ENCODE measurements at regions not wholly inside any gene's neighbourhood (a gene's known extent, or its start where the extent isn't known, plus 50 kb on each side); places are given as distances from the start of the nearest gene placed in this dataset.

- H3K27ac ChIP-seq, result no peak overlapping the region
- H3K9me3 ChIP-seq, result no peaks in the 10 kb centered on the region
- no peaks in the 10 kb centered on the region for H3K4me1 ChIP-seq
- intact Hi-C loops (cut with DNase I), result no loop called here
- H3K27me3 ChIP-seq, result no peaks in the 10 kb centered on the region
- H3K4me3 ChIP-seq (replicated peaks in 1 of 3), result no peak overlapping the region
- no peak for DNase-seq
- no peaks in the 10 kb centered on the region for H3K36me3 ChIP-seq
- TF ChIP-seq CTCF (IDR thresholded peaks at IDR 0.05) (no peak), POLR2A (IDR thresholded peaks at IDR 0.05) (no peak)
- 82 to 86% methylated on average over 3 of the region's 3 CpGs for WGBS, 2 donors
Observed at GRCh38 chr7:81030472-81030871, 111.6 kb upstream of the SEMA3C start.

GRCh38 chr7:81029511-81029910 lies 110.7 kb upstream of the SEMA3C start:
- Histone ChIP-seq H3K27ac (no peak overlapping the region), H3K4me1 (no peaks in the 10 kb centered on the region), H3K4me3 (replicated peaks in 1 of 3) (no peak overlapping the region), H3K27me3 (no peaks in the 10 kb centered on the region), H3K36me3 (no peaks in the 10 kb centered on the region), H3K9me3 (no peaks in the 10 kb centered on the region)
- 90 to 93% methylated on average over 3 of the region's 3 CpGs for WGBS, 2 donors
- no peak for DNase-seq
- intact Hi-C loops (cut with DNase I), result no loop called here
- no peak for TF ChIP-seq CTCF (IDR thresholded peaks at IDR 0.05)
- TF ChIP-seq POLR2A (IDR thresholded peaks at IDR 0.05), result no peak

GRCh38 chr7:81025360-81025759 lies 106.5 kb upstream of the SEMA3C start:
- Histone ChIP-seq H3K27me3 (no peaks in the 10 kb centered on the region), H3K36me3 (no peaks in the 10 kb centered on the region), H3K4me3 (replicated peaks in 1 of 3) (no peak overlapping the region), H3K4me1 (no peaks in the 10 kb centered on the region), H3K9me3 (no peaks in the 10 kb centered on the region), H3K27ac (no peak overlapping the region)
- TF ChIP-seq POLR2A (IDR thresholded peaks at IDR 0.05) (no peak), CTCF (IDR thresholded peaks at IDR 0.05) (no peak)
- intact Hi-C loops (cut with DNase I), result no loop called here
- no peak for DNase-seq
- WGBS, 2 donors, result 83 to 89% methylated on average over 2 of the region's 2 CpGs

GRCh38 chr7:81014908-81015307 lies 96.1 kb upstream of the SEMA3C start:
- 90 to 96% methylated on average over 1 of the region's 1 CpG for WGBS, 2 donors
- TF ChIP-seq POLR2A (IDR thresholded peaks at IDR 0.05) (no peak), CTCF (IDR thresholded peaks at IDR 0.05) (no peak)
- H3K9me3 ChIP-seq, result no peaks in the 10 kb centered on the region
- no peaks in the 10 kb centered on the region for H3K4me1 ChIP-seq
- intact Hi-C loops (cut with DNase I), result no loop called here
- no peak overlapping the region for H3K27ac ChIP-seq
- H3K27me3 ChIP-seq, result no peaks in the 10 kb centered on the region
- no peak for DNase-seq
- H3K4me3 ChIP-seq (replicated peaks in 1 of 3), result no peak overlapping the region
- H3K36me3 ChIP-seq, result no peaks in the 10 kb centered on the region

- Histone ChIP-seq H3K4me3 (replicated peaks in 1 of 3) (no peak overlapping the region), H3K4me1 (no peaks in the 10 kb centered on the region), H3K36me3 (no peaks in the 10 kb centered on the region), H3K27me3 (no peaks in the 10 kb centered on the region), H3K9me3 (no peaks in the 10 kb centered on the region), H3K27ac (no peak overlapping the region)
- no peak for TF ChIP-seq POLR2A (IDR thresholded peaks at IDR 0.05)
- TF ChIP-seq CTCF (IDR thresholded peaks at IDR 0.05), result no peak
- intact Hi-C loops (cut with DNase I), result no loop called here
- 84 to 90% methylated on average over 2 of the region's 2 CpGs for WGBS, 2 donors
- no peak for DNase-seq
Observed at GRCh38 chr7:81014266-81014665, 95.4 kb upstream of the SEMA3C start.

Measured in thyroid gland (tissue), 4 donors.